ENCODE measurements at regions not wholly inside any gene's neighbourhood (a gene's known extent, or its start where the extent isn't known, plus 50 kb on each side); places are given as distances from the start of the nearest gene placed in this dataset.

DNA sequence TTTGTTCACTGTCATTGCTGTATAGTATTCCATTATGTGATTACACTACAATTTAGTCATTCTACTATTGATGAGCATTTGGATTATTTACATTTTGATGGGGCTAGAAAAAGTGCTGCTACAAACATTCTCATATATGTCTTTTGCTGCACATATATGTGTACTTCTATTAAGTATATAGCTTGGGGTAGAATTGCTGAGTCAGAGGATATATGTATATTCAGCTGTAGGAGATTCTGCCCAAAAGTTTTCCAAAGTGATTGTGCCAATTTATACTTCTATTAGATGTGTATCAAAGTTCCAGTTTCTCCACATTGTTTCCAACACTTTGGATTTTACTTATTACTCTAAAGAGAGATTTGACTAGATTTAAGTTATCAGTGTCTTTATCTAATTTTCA is 101.7 kb upstream of the UGP2 start:
- no peak for TF ChIP-seq EZH2 (IDR thresholded peaks at IDR 0.05; ENCODE audit: low read depth, unreplicated experiment)
- TF ChIP-seq, protein P1, sequence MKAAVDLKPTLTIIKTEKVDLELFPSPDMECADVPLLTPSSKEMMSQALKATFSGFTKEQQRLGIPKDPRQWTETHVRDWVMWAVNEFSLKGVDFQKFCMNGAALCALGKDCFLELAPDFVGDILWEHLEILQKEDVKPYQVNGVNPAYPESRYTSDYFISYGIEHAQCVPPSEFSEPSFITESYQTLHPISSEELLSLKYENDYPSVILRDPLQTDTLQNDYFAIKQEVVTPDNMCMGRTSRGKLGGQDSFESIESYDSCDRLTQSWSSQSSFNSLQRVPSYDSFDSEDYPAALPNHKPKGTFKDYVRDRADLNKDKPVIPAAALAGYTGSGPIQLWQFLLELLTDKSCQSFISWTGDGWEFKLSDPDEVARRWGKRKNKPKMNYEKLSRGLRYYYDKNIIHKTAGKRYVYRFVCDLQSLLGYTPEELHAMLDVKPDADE (IDR thresholded peaks at IDR 0.05), result no peak
- TF ChIP-seq, protein P2, sequence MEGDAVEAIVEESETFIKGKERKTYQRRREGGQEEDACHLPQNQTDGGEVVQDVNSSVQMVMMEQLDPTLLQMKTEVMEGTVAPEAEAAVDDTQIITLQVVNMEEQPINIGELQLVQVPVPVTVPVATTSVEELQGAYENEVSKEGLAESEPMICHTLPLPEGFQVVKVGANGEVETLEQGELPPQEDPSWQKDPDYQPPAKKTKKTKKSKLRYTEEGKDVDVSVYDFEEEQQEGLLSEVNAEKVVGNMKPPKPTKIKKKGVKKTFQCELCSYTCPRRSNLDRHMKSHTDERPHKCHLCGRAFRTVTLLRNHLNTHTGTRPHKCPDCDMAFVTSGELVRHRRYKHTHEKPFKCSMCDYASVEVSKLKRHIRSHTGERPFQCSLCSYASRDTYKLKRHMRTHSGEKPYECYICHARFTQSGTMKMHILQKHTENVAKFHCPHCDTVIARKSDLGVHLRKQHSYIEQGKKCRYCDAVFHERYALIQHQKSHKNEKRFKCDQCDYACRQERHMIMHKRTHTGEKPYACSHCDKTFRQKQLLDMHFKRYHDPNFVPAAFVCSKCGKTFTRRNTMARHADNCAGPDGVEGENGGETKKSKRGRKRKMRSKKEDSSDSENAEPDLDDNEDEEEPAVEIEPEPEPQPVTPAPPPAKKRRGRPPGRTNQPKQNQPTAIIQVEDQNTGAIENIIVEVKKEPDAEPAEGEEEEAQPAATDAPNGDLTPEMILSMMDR (conservative IDR thresholded peaks at IDR 0.05; ENCODE audit: low read depth in 2 of 2), result no peak
- TF ChIP-seq EZH2phosphoT487 (IDR thresholded peaks at IDR 0.05; ENCODE audit: unreplicated experiment), result no peak
- TF ChIP-seq POLR2AphosphoS5 (IDR thresholded peaks at IDR 0.05; ENCODE audit: low read depth), result no peak
- TF ChIP-seq REST (IDR thresholded peaks at IDR 0.05; ENCODE audit: unreplicated experiment), result no peak
- no peak for TF ChIP-seq JUNB (IDR thresholded peaks at IDR 0.05; ENCODE audit: unreplicated experiment)

Measured in GM23338 (cell line).